ENCODE measurements at regions not wholly inside any gene's neighbourhood (a gene's known extent, or its start where the extent isn't known, plus 50 kb on each side); places are given as distances from the start of the nearest gene placed in this dataset.

DNA sequence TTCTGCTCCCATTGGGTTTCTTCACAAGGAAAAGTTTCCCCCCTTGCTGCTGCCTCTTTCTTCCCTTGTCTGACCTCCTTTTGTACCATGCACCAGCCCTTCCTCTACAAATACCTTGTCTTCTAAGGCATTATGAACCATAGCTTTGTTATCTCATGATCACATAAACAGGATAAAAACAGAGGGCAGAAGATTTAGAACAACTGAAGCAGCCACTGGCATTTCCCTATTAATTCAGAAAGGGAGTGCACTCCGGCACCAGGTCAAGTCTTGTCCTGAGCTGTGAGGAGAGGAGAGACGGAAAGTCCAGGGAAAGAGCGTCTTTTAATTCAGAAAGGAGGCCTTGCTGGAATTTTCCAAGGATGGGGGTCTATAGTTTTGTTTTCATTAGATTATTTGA, 281.7 kb downstream of the RCHY1 start:
- TF ChIP-seq, protein P1, sequence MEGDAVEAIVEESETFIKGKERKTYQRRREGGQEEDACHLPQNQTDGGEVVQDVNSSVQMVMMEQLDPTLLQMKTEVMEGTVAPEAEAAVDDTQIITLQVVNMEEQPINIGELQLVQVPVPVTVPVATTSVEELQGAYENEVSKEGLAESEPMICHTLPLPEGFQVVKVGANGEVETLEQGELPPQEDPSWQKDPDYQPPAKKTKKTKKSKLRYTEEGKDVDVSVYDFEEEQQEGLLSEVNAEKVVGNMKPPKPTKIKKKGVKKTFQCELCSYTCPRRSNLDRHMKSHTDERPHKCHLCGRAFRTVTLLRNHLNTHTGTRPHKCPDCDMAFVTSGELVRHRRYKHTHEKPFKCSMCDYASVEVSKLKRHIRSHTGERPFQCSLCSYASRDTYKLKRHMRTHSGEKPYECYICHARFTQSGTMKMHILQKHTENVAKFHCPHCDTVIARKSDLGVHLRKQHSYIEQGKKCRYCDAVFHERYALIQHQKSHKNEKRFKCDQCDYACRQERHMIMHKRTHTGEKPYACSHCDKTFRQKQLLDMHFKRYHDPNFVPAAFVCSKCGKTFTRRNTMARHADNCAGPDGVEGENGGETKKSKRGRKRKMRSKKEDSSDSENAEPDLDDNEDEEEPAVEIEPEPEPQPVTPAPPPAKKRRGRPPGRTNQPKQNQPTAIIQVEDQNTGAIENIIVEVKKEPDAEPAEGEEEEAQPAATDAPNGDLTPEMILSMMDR (IDR thresholded peaks at IDR 0.05), result no peak
- no peak for TF ChIP-seq POLR2A (IDR thresholded peaks at IDR 0.05)

Measured in body of pancreas (tissue), 4 donors.